Thyroid gland (tissue), 4 donors: ENCODE measurements at regions not wholly inside any gene's neighbourhood (a gene's known extent, or its start where the extent isn't known, plus 50 kb on each side); places are given as distances from the start of the nearest gene placed in this dataset.

Experiments used
- DNase-seq, 2 donors: peaks; one replicate each; pipeline ENCODE4 v3.0.0-alpha.2; 2019
- H3K27ac ChIP-seq, 3 donors: fragments of 200-600 bp; sonication (generic); 1 replicate in 2 of 3; 2 replicates in 1 of 3; pipeline ENCODE4 v1.5.1; 2016 to 2019; ENCODE audit warnings: mild to moderate bottlenecking in 1 of 3, moderate library complexity in 1 of 3
- H3K27me3 ChIP-seq: fragments of 200-600 bp; sonication (generic); one replicate; pipeline ENCODE4 v1.5.1; 2019
- H3K36me3 ChIP-seq, 2 donors: fragments of 200-600 bp; sonication (generic); one replicate each; pipeline ENCODE4 v1.5.1; 2016 to 2019
- H3K4me1 ChIP-seq, 2 donors: fragments of 200-600 bp; sonication (generic); one replicate each; pipeline ENCODE4 v1.5.1; 2017 to 2019
- H3K4me3 ChIP-seq, 3 donors: fragments of 200-600 bp; sonication (generic); replicated peaks in 1 of 3; 1 replicate in 2 of 3; 2 replicates in 1 of 3; pipeline ENCODE4 v1.5.1; 2016; ENCODE audit warnings: mild to moderate bottlenecking in 1 of 3
- H3K9me3 ChIP-seq: fragments of 200-600 bp; sonication (generic); one replicate; pipeline ENCODE4 v1.5.1; 2017
- POLR2A ChIP-seq, 2 donors: fragments of 450-650 bp; IDR thresholded peaks; one replicate each; pipeline ENCODE4 v1.6.1; 2017; ENCODE audit warnings: antibody characterized with exemption in 2 of 2, mild to moderate bottlenecking in 2 of 2, moderate library complexity in 1 of 2
- WGBS, 2 donors: methylation state at CpG; one replicate each; pipeline ENCODE4 v1.1.5; 2017; 5-methylcytosine and 5-hydroxymethylcytosine counted together
- intact Hi-C: fragments of 100-400 bp; cut with DNase I; formaldehyde crosslinking; loops from one replicate; pipeline ENCODE4 v1.15.1; 2023
- TF ChIP-seq, protein P1 (sequence below), 6 experiments: fragments of 200-600 bp in 3 of 6; fragments of 450-650 bp in 3 of 6; sonication (generic) in 3 of 6; IDR thresholded peaks; one replicate each; pipeline ENCODE4 v1.5.1; 2016 to 2019; ENCODE audit warnings: antibody characterized with exemption in 6 of 6, mild to moderate bottlenecking in 2 of 6, inconsistent platforms in 1 of 6, moderate library complexity in 1 of 6

DNA sequence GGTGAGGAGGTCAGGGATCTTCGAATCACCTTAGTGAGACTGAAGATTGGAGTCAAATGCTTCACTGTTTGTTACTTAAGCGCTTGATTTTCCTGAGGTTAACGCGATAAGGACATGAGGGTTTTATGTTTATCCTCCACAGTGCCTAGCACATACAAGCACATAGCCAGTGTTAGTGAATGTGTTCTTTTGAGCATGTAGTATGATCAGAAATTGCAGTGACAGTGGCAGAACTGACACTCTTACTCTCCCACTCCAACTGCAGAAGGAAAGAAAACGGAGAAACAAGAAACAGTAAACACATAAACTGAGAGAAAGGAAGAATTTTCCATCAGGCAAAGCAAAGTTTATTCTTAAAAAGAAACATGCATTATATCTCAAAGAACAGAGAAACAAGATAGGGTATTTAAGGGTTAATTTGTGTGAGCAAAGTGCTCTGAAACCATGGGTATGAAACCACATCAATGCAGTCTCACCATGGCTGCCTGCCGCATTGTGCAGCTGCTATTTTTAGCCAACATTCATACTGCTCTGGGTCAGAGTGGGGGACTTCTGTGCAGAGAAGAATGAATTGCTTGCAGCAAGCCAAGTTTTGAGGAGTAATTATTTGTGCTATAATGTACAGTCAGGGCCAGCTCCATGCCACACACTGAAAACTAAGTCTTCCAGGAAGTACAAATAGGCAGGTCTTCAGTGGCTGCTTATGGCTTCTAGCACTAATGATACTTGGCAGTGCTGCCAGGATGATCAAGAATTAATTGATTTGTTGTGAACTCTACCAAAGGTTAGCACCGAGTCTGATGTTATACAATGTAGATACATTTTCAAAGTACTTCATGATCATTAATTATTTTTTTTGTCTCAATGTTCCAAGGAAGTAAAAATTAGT, 152.0 kb downstream of the MACC1 start:
- no peak for DNase-seq
- no peak for TF ChIP-seq POLR2A (IDR thresholded peaks at IDR 0.05)
- TF ChIP-seq, protein P1, sequence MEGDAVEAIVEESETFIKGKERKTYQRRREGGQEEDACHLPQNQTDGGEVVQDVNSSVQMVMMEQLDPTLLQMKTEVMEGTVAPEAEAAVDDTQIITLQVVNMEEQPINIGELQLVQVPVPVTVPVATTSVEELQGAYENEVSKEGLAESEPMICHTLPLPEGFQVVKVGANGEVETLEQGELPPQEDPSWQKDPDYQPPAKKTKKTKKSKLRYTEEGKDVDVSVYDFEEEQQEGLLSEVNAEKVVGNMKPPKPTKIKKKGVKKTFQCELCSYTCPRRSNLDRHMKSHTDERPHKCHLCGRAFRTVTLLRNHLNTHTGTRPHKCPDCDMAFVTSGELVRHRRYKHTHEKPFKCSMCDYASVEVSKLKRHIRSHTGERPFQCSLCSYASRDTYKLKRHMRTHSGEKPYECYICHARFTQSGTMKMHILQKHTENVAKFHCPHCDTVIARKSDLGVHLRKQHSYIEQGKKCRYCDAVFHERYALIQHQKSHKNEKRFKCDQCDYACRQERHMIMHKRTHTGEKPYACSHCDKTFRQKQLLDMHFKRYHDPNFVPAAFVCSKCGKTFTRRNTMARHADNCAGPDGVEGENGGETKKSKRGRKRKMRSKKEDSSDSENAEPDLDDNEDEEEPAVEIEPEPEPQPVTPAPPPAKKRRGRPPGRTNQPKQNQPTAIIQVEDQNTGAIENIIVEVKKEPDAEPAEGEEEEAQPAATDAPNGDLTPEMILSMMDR (IDR thresholded peaks at IDR 0.05) = no peak
- Histone ChIP-seq H3K4me1 (no peaks in the 10 kb centered on the region), H3K27me3 (no peaks in the 10 kb centered on the region), H3K9me3 (no peaks in the 10 kb centered on the region), H3K27ac (no peak overlapping the region), H3K36me3 (no peaks in the 10 kb centered on the region), H3K4me3 (no peak overlapping the region)
- intact Hi-C loops = no loop called here
- 40 to 41% methylated on average over 7 of the region's 7 CpGs for WGBS, 2 donors

DNA sequence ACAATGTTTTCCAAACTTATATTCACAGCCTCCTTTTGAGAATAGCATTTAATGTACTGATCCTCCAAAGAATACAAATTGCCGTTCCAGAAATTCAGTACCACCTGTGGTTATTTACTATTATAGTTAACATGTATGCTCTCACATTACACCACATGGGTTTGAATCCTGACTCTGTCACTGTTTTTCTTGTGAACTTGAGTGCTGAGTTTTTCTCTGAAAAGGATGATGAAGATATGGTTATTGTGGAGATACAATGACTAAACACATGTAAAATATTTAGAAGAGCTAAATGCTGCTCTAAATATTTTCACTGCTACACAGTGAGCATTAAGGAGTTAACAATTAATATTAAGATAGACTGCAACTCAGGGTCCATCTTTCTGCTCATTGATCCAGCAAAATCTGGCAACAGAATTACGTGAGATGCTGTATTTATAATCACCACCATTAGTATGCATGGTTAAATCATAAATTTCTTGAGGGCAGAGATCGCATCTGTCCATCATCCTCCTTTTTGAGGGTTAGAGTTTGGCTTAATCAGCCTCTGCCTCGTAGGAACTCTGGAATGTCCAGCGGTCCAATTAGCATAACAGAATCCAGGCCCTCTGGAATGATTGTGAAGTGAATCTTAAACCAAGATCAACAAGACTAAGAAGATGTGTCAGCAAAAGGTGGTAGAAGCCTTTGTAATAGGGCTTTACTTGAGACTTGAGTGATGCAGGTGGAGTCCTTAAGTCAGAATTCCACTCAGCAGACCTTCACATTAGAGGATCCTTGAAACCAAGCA, 152.8 kb downstream of the MACC1 start:
- WGBS, 2 donors = 48 to 53% methylated on average over 5 of the region's 5 CpGs
- DNase-seq = no peak
- Histone ChIP-seq H3K27ac (no peak overlapping the region), H3K9me3 (no peaks in the 10 kb centered on the region), H3K4me3 (no peak overlapping the region), H3K36me3 (no peaks in the 10 kb centered on the region), H3K27me3 (no peaks in the 10 kb centered on the region), H3K4me1 (no peaks in the 10 kb centered on the region)
- intact Hi-C loops = no loop called here
- TF ChIP-seq, protein P1 (IDR thresholded peaks at IDR 0.05) = no peak
- TF ChIP-seq POLR2A (IDR thresholded peaks at IDR 0.05) = no peak

DNA sequence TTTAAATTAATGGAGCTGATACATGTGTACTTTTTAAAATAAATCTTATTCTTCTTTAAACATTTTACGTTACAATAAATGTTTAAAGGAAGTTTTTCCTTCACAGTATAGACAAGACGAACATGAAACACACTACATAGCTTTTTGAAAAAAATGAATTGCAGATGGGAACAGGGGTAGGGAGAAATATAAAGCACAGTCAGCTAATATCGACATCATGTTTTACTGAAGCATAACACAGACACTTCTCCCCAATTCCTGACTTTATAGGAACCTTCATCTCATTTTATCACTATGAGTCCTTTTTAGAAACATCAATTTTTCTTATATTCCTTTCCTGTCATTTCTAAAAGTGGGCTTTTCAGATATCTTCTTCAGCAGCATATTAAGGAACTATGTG, 153.5 kb downstream of the MACC1 start:
- Histone ChIP-seq H3K27ac (no peak overlapping the region), H3K36me3 (no peaks in the 10 kb centered on the region), H3K9me3 (no peaks in the 10 kb centered on the region), H3K4me3 (no peak overlapping the region), H3K27me3 (no peaks in the 10 kb centered on the region), H3K4me1 (no peaks in the 10 kb centered on the region)
- intact Hi-C loops = no loop called here
- DNase-seq = no peak
- TF ChIP-seq, protein P1 (IDR thresholded peaks at IDR 0.05) = no peak
- TF ChIP-seq POLR2A (IDR thresholded peaks at IDR 0.05) = no peak
- 56 to 89% methylated on average over 3 of the region's 3 CpGs for WGBS, 2 donors

DNA sequence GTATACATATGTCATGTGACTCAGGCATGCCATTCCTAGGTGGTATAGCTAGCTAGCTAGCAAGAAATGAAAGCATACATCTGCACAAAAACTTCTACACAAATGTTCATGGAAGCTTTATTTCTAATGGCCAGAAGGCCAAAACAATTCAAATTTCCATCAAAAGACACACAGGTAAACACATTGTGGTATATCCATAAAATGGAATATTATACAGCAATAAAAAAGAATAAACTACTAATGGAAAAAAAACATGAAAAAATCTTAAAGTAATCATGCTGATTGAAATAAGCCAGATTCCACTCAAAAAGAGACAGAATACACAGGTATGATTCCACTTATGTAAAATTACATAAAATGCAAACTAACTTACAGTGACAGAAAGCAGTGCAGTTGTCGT, 154.3 kb downstream of the MACC1 start:
- H3K4me1 ChIP-seq = no peaks in the 10 kb centered on the region
- no peak overlapping the region for H3K4me3 ChIP-seq
- no peaks in the 10 kb centered on the region for H3K36me3 ChIP-seq
- 89 to 90% methylated on average over 1 of the region's 1 CpG for WGBS, 2 donors
- intact Hi-C loops = no loop called here
- H3K27me3 ChIP-seq = no peaks in the 10 kb centered on the region
- TF ChIP-seq, protein P1 (IDR thresholded peaks at IDR 0.05) = no peak
- no peak for TF ChIP-seq POLR2A (IDR thresholded peaks at IDR 0.05)
- no peaks in the 10 kb centered on the region for H3K9me3 ChIP-seq
- no peak for DNase-seq
- H3K27ac ChIP-seq = no peak overlapping the region
